HG03460 (cell line): ENCODE measurements at regions not wholly inside any gene's neighbourhood (a gene's known extent, or its start where the extent isn't known, plus 50 kb on each side); places are given as distances from the start of the nearest gene placed in this dataset.

Experiments used
- ATAC-seq: cut with Tn5 transposase; IDR thresholded peaks from one replicate; pipeline ENCODE4 v1.9.1; 2021; ENCODE audit not compliant: unreplicated experiment

DNA sequence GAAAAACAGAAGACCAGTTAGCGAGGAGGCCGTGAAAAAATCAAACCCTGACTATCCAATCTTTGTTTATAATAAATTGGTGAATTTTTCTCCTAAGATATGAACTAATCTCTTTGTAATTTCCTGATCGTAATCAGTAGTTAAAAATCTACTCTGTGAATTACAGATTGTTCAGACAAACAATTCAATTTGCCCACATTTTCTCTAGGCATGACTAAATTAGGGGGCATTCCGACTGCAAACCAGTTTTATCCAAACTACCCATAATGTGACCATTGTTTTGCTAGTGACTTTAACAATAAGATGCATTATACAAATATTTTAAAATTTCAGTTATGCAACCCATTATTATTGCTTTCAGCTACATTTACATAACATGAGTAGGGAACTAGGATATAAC, 546.9 kb upstream of the ADAMTS5 start:
- ATAC-seq: no peak

GRCh38 chr21:27513016-27513415, 546.1 kb upstream of the ADAMTS5 start:
- no peak for ATAC-seq

DNA sequence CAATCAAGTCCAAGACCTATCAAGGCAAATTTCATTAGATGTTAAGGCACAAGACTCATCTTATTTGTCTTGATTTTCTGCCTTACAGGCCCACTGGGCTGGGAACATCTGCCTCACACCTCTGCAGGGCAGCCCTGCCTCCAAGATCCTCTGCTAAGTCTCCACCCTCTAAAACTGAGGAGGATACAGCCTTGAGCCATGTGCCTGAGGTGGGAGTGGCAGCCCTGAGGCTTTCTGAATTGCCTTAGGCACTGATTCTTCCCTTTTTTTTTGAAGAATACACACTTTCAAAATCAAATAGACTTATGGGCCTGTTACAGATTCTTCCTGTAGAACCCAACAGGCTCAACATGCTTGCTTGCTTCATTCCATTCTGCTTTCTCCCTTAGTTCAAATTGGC, 544.3 kb upstream of the ADAMTS5 start:
- ATAC-seq: no peak

DNA sequence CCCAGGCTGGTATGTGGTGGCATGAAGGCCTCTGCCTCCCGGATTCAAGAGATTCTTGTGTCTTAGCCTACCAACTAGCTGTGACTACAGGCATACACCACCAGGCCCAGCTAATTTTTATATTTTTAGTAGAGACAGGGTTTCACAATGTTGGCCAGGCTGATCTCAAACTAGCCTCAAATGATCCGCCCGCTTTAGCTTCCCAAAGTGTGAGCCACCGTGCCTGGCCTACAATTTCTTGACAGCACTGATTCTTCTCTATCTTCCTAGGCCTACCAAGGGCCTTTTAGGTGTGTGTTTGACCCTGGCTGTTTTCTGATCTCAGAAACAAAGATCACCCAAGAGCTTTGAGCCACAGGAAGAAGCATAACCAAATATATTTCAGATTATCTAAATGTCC, 540.8 kb upstream of the ADAMTS5 start:
- ATAC-seq: no peak

GRCh38 chr21:27505516-27505915, 538.6 kb upstream of the ADAMTS5 start:
- ATAC-seq: no peak

DNA sequence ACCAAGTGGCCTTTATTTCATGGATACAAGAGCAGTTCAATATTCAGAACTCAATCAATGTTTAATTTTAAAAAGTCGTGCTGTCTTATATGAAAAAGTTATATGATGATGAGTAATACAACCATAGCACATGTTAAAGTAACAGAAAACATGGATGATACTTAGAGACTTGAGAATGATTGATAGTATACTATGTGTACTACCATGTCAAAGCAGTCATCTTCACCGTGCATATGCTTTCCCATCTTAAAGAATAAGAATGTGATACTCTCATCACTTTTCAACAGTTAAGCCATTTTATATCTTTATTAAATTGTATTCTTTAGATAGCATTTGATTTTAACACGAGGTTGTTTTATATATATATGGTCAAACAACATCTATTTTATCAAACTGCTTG, 535.9 kb upstream of the ADAMTS5 start:
- ATAC-seq: no peak

DNA sequence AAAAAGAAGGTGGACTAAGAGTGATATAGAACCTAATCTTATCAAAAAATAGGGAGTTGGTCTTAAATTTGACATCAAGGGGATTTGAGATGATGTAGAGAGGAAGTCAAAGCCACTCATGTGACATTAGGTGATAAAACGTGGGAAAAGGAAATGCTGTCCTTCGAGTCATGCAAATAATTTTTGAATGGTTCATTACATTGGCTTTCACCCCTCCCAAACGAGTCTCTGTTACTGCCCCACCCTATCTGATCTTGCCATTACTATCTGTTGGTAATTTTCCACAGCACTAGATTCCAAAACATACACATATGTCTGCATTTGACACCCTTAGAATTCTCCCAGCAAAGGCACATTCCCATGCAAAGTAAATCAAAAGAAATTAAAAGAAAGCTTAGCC, 531.1 kb upstream of the ADAMTS5 start:
- ATAC-seq: no peak

DNA sequence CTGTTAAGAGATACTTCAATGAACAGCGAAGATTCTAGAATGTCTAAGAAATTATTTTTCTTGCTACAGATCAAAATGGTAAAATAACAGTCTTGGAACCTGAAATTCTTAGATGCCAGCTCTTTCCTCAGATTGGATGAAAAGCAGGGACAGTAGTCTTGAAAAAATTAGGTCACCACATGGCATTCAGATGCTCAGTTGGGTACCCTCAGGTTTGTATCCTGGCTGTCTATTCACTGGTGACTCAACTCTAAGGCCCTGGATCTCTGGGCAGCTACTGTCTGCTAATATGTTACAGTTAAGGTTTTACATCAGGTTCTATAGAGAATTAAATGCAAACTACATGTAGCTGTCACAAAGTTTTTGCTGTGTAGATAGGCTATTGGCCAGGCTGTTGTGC, 528.9 kb upstream of the ADAMTS5 start:
- no peak for ATAC-seq

- no peak for ATAC-seq
Observed at GRCh38 chr21:27493542-27493941, 526.7 kb upstream of the ADAMTS5 start.

GRCh38 chr21:27487676-27488075, 520.8 kb upstream of the ADAMTS5 start:
- ATAC-seq: no peak

DNA sequence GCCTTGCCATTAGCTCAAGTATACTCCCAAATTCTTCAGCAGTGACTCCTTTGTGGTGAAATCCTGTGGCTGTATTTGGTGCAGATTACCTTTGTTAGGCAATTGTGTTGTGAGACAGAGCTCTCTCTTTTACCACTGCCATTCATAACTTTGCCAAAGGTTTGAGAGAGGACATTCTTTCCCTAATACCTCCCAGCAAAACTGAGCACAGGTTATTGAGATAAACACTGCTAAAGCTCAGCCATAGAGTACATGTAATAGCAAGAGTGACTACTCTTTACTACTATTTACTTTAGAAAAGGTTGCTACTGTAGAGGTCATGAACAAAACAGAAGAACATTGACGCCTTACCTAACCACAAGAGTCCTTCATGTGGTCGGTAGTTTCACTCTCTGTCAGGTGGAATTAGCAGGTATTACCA, 514.0 kb upstream of the ADAMTS5 start:
- no peak for ATAC-seq

GRCh38 chr21:27477296-27477695, 510.4 kb upstream of the ADAMTS5 start:
- no peak for ATAC-seq

- ATAC-seq: no peak
Observed at GRCh38 chr21:27476696-27477095, 509.8 kb upstream of the ADAMTS5 start.

- no peak for ATAC-seq
Observed at GRCh38 chr21:27475363-27475955, 508.6 kb upstream of the ADAMTS5 start.

GRCh38 chr21:27467366-27467765, 500.5 kb upstream of the ADAMTS5 start:
- ATAC-seq: no peak

- no peak for ATAC-seq
Observed at GRCh38 chr21:27466140-27466539, 499.3 kb upstream of the ADAMTS5 start.

- ATAC-seq: no peak
Observed at GRCh38 chr21:27464648-27465047, 497.8 kb upstream of the ADAMTS5 start.

- no peak for ATAC-seq
Observed at GRCh38 chr21:27462726-27463125, 495.8 kb upstream of the ADAMTS5 start.

DNA sequence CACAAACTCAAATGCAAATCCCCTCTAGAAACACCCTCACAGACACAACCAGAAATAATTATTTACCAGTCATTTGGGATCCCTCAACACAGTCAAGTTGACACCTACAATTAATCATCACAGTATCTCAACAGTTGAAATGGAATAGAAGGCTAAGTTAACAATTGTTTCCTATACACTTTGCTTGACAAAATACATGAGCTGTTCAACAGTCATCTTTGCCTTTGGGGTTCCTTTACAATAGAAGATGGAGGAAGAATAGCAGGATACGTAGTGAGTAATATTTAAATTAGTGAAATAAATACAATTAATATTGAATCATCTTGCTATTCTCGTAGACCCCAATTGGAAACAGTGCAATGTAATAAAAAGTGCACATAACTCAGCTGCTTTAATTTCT, 487.3 kb upstream of the ADAMTS5 start:
- no peak for ATAC-seq

DNA sequence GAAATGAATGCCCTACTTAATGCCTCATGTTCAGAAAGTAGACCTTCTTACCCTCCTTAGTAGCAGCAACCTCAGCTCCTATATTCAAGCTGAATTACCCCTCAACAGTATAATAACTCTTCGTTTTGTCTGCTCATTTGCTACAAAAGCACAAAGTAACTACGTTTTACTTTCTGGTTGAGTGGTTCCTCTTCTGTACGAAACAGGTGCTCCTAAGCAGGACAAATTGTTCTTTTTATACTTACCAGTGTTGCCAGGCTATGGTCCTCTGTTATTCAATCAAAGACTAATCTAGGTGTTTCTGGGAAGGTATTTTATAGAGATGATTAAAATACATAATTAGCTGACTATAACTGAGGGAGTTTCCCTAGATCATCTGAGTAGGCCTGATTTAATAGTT, 484.2 kb upstream of the ADAMTS5 start:
- ATAC-seq: no peak

DNA sequence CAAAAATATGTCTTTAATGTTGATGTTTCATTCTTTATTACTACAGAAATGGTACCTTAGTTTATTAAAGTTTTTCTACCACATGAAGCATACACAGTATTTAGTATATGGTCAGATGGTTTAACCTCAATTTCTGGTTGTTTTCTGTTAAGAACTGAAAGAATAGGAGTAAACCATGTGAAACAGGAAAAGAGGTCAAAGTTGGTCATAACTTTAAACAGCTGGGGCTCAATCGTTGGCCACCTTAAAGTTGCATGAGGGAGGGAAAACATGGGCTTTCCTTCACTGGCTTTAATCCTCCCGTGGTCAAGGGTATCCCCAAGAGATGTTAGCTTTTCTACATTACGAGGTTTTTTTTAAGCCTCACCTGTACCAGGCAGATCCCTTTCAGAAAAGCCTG, 483.3 kb upstream of the ADAMTS5 start:
- no peak for ATAC-seq

DNA sequence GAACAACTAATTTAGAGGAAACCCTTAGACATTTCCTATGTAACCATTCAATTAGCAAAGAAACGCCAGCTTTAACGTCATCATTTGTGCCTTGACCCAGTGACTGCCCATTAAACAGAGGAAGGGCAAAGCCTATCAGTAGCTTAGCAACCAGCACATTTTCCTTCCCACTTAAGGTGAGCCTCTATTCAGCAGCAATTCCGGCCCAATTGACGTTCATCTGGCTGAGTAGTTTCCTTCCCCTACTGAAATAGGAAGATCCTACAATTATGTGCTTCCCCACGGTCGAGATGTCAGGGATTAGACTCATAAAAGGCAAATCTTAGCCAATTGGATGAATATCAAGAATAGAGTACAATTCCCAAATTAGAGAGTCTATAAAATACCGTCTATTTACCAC, 482.1 kb upstream of the ADAMTS5 start:
- ATAC-seq: no peak

- ATAC-seq: no peak
Observed at GRCh38 chr21:27447843-27448242, 481.0 kb upstream of the ADAMTS5 start.
